Hepatocyte (in vitro differentiated cells): ENCODE measurements at regions not wholly inside any gene's neighbourhood (a gene's known extent, or its start where the extent isn't known, plus 50 kb on each side); places are given as distances from the start of the nearest gene placed in this dataset.

ENCODE experiments used
- DNase-seq: peaks from one replicate; pipeline ENCODE4 v3.0.0-alpha.2; 2016; ENCODE audit warnings: low spot score
- H2AFZ ChIP-seq: fragments of 200-600 bp; sonication (generic); 2 replicates; pipeline ENCODE4 v1.6.0; 2016; ENCODE audit warnings: antibody characterized with exemption, mild to moderate bottlenecking
- H3K27ac ChIP-seq: fragments of 200-600 bp; sonication (generic); 2 replicates; pipeline ENCODE4 v1.5.1; 2016; ENCODE audit warnings: mild to moderate bottlenecking
- H3K27me3 ChIP-seq: fragments of 200-600 bp; sonication (generic); 2 replicates; pipeline ENCODE4 v1.6.1; 2016
- H3K36me3 ChIP-seq: fragments of 200-600 bp; sonication (generic); replicated peaks from 2 replicates; pipeline ENCODE4 v1.5.1; 2016; ENCODE audit warnings: low read depth; ENCODE audit not compliant: insufficient read depth
- H3K4me1 ChIP-seq: fragments of 200-600 bp; sonication (generic); 2 replicates; pipeline ENCODE4 v1.5.1; 2016; ENCODE audit warnings: mild to moderate bottlenecking, moderate library complexity; ENCODE audit not compliant: insufficient read depth
- H3K4me2 ChIP-seq: fragments of 200-600 bp; sonication (generic); 2 replicates; pipeline ENCODE4 v1.6.0; 2016
- H3K4me3 ChIP-seq: fragments of 200-600 bp; sonication (generic); 2 replicates; pipeline ENCODE4 v1.5.1; 2016; ENCODE audit warnings: mild to moderate bottlenecking
- H3K79me2 ChIP-seq: fragments of 200-600 bp; sonication (generic); 2 replicates; pipeline ENCODE4 v1.6.0; 2017; ENCODE audit warnings: mild to moderate bottlenecking
- H3K9me2 ChIP-seq: fragments of 200-600 bp; sonication (generic); replicated peaks from 2 replicates; pipeline ENCODE4 v1.6.0; 2017; ENCODE audit warnings: mild to moderate bottlenecking; ENCODE audit not compliant: insufficient read depth
- H3K9me3 ChIP-seq: fragments of 200-600 bp; sonication (generic); 2 replicates; pipeline ENCODE4 v1.5.1; 2016; ENCODE audit warnings: low read depth, mild to moderate bottlenecking
- H4K20me1 ChIP-seq: fragments of 200-600 bp; sonication (generic); 2 replicates; pipeline ENCODE4 v1.6.0; 2016; ENCODE audit warnings: mild to moderate bottlenecking; ENCODE audit not compliant: insufficient read depth, poor library complexity, severe bottlenecking
- CTCF ChIP-seq: fragments of 200-600 bp; sonication (generic); IDR thresholded peaks from 2 replicates; pipeline ENCODE4 v1.5.1; 2016; ENCODE audit warnings: antibody characterized with exemption, mild to moderate bottlenecking; ENCODE audit not compliant: poor library complexity
- EZH2 ChIP-seq: fragments of 200-600 bp; sonication (generic); IDR thresholded peaks from 2 replicates; pipeline ENCODE4 v1.6.1; 2016; ENCODE audit warnings: antibody characterized with exemption, mild to moderate bottlenecking, borderline replicate concordance
- EZH2phosphoT487 ChIP-seq: fragments of 200-600 bp; sonication (generic); IDR thresholded peaks from one replicate; pipeline ENCODE4 v1.6.1; 2018; ENCODE audit warnings: antibody characterized with exemption, mild to moderate bottlenecking, low read depth, moderate library complexity; ENCODE audit not compliant: unreplicated experiment, severe bottlenecking
- WGBS: methylation state at CpG from one replicate; pipeline ENCODE4 v1.1.6; 2016; ENCODE audit warnings: low lambda C conversion rate; ENCODE audit errors: missing lambda C conversion rate; 5-methylcytosine and 5-hydroxymethylcytosine counted together

GRCh38 chr5:174811438-174811837 lies 87.1 kb downstream of the MSX2 start:
- H3K4me1 ChIP-seq: peaks cover 7% of the 10 kb centered on the region
- 93% methylated on average over 1 of the region's 1 CpG for WGBS

GRCh38 chr5:174810796-174811195 lies 86.4 kb downstream of the MSX2 start:
- no peak overlapping the region for H2AFZ ChIP-seq
- H3K9me3 ChIP-seq: no peaks in the 10 kb centered on the region
- no peak for DNase-seq
- no peaks in the 10 kb centered on the region for H3K79me2 ChIP-seq
- H3K36me3 ChIP-seq: no peaks in the 10 kb centered on the region
- TF ChIP-seq EZH2 (no peak), CTCF (no peak), EZH2phosphoT487 (no peak)
- H3K9me2 ChIP-seq: no peaks in the 10 kb centered on the region
- H4K20me1 ChIP-seq: no peaks in the 10 kb centered on the region
- no peaks in the 10 kb centered on the region for H3K27me3 ChIP-seq
- H3K4me2 ChIP-seq: no peak overlapping the region
- H3K4me3 ChIP-seq: no peak overlapping the region
- H3K27ac ChIP-seq: no peak overlapping the region
- 86% methylated on average over 2 of the region's 2 CpGs for WGBS
- H3K4me1 ChIP-seq: peaks cover 7% of the 10 kb centered on the region

More at GRCh38 chr5:174811438-174811837, 87.1 kb downstream of the MSX2 start:
- Histone ChIP-seq H4K20me1 (no peaks in the 10 kb centered on the region), H3K27ac (no peak overlapping the region), H3K79me2 (no peaks in the 10 kb centered on the region), H3K9me3 (no peaks in the 10 kb centered on the region), H2AFZ (no peak overlapping the region), H3K4me2 (no peak overlapping the region), H3K27me3 (no peaks in the 10 kb centered on the region), H3K9me2 (no peaks in the 10 kb centered on the region), H3K36me3 (no peaks in the 10 kb centered on the region), H3K4me3 (no peak overlapping the region)
- DNase-seq: no peak
- no peak for TF ChIP-seq CTCF
- TF ChIP-seq EZH2: no peak
- no peak for TF ChIP-seq EZH2phosphoT487

GRCh38 chr5:174807471-174807870 lies 83.1 kb downstream of the MSX2 start:
- Histone ChIP-seq H3K9me2 (no peaks in the 10 kb centered on the region), H3K36me3 (no peaks in the 10 kb centered on the region), H2AFZ (peak overlapping the region; percentile 9), H3K79me2 (no peaks in the 10 kb centered on the region), H3K27me3 (no peaks in the 10 kb centered on the region), H3K27ac (no peak overlapping the region), H3K4me1 (peaks cover 7% of the 10 kb centered on the region), H3K4me3 (no peak overlapping the region), H3K4me2 (no peak overlapping the region), H4K20me1 (no peaks in the 10 kb centered on the region), H3K9me3 (no peaks in the 10 kb centered on the region)
- WGBS: 56% methylated on average over 4 of the region's 4 CpGs
- TF ChIP-seq CTCF (no peak), EZH2phosphoT487 (no peak), EZH2 (no peak)
- DNase-seq: no peak

- no peak for DNase-seq
- peaks cover 7% of the 10 kb centered on the region for H3K4me1 ChIP-seq
Observed at GRCh38 chr5:174806729-174807128, 82.3 kb downstream of the MSX2 start.

More at GRCh38 chr5:174806729-174807128, 82.3 kb downstream of the MSX2 start:
- no peaks in the 10 kb centered on the region for H4K20me1 ChIP-seq
- no peaks in the 10 kb centered on the region for H3K27me3 ChIP-seq
- no peaks in the 10 kb centered on the region for H3K9me2 ChIP-seq
- no peak overlapping the region for H3K4me2 ChIP-seq
- H3K27ac ChIP-seq: no peak overlapping the region
- H3K4me3 ChIP-seq: no peak overlapping the region
- TF ChIP-seq CTCF (no peak), EZH2 (no peak), EZH2phosphoT487 (no peak)
- no peaks in the 10 kb centered on the region for H3K9me3 ChIP-seq
- no peaks in the 10 kb centered on the region for H3K36me3 ChIP-seq
- no peaks in the 10 kb centered on the region for H3K79me2 ChIP-seq
- WGBS: 84% methylated on average over 5 of the region's 5 CpGs
- no peak overlapping the region for H2AFZ ChIP-seq
